HEK293T (cell line): ENCODE measurements at regions not wholly inside any gene's neighbourhood (a gene's known extent, or its start where the extent isn't known, plus 50 kb on each side); places are given as distances from the start of the nearest gene placed in this dataset.
A peak's percentile ranks its signal among the peaks of the same experiment; 100 is the strongest.

Experiments
- CTCF ChIA-PET: fragments of 350-600 bp; formaldehyde crosslinking; extraction: SDS; loops from one replicate; lab custom pipeline; 2021; ENCODE audit warnings: antibody characterized with exemption, inconsistent platforms; lab: Yijun Ruan, JAX
- POLR2A ChIA-PET: fragments of 350-600 bp; formaldehyde crosslinking; extraction: SDS; loops from one replicate; lab custom pipeline; 2020; ENCODE audit warnings: antibody characterized with exemption, inconsistent platforms; lab: Yijun Ruan, JAX
- DNase-seq: peaks from one replicate; pipeline ENCODE4 v3.0.0; 2012; ENCODE audit warnings: mixed read lengths; ENCODE audit errors: extremely low spot score
- ARNT ChIP-seq: fragments of 450-650 bp; IDR thresholded peaks from 2 replicates; pipeline ENCODE4 v1.6.1; 2017; ENCODE audit warnings: mild to moderate bottlenecking
- BHLHE40 ChIP-seq: fragments of 450-650 bp; IDR thresholded peaks from 2 replicates; pipeline ENCODE4 v1.6.1; 2016; ENCODE audit warnings: mild to moderate bottlenecking, moderate library complexity, borderline replicate concordance
- CTBP1 ChIP-seq: fragments of 450-650 bp; IDR thresholded peaks from 2 replicates; pipeline ENCODE4 v1.6.1; 2016; ENCODE audit warnings: borderline replicate concordance
- ELF4 ChIP-seq: fragments of 450-650 bp; IDR thresholded peaks from 2 replicates; pipeline ENCODE4 v1.6.1; 2017; ENCODE audit warnings: antibody characterized with exemption
- FOXA1 ChIP-seq: fragments of 450-650 bp; IDR thresholded peaks from 2 replicates; pipeline ENCODE4 v1.6.1; 2016; ENCODE audit warnings: mild to moderate bottlenecking
- FOXK2 ChIP-seq: fragments of 450-650 bp; IDR thresholded peaks from 2 replicates; pipeline ENCODE4 v1.6.1; 2016; ENCODE audit warnings: mild to moderate bottlenecking
- FOXM1 ChIP-seq: fragments of 450-650 bp; IDR thresholded peaks from 2 replicates; pipeline ENCODE4 v1.6.1; 2017; ENCODE audit warnings: mild to moderate bottlenecking, borderline replicate concordance
- HDGF ChIP-seq: fragments of 450-650 bp; IDR thresholded peaks from 2 replicates; pipeline ENCODE4 v1.6.1; 2017; ENCODE audit warnings: antibody characterized with exemption, borderline replicate concordance
- L3MBTL2 ChIP-seq: fragments of 450-650 bp; conservative IDR thresholded peaks from 2 replicates; pipeline ENCODE4 v1.6.1; 2016; ENCODE audit warnings: mild to moderate bottlenecking
- LEF1 ChIP-seq: fragments of 450-650 bp; IDR thresholded peaks from 2 replicates; pipeline ENCODE4 v1.6.1; 2017; ENCODE audit warnings: mild to moderate bottlenecking, borderline replicate concordance
- NFRKB ChIP-seq: fragments of 450-650 bp; IDR thresholded peaks from 2 replicates; pipeline ENCODE4 v1.6.1; 2016; ENCODE audit warnings: mild to moderate bottlenecking, moderate library complexity
- PKNOX1 ChIP-seq: fragments of 450-650 bp; IDR thresholded peaks from 2 replicates; pipeline ENCODE4 v1.6.1; 2016
- SP1 ChIP-seq: fragments of 450-650 bp; IDR thresholded peaks from 2 replicates; pipeline ENCODE4 v1.6.1; 2017
- SUZ12 ChIP-seq: fragments of 450-650 bp; IDR thresholded peaks from 2 replicates; pipeline ENCODE4 v1.6.1; 2016; ENCODE audit warnings: mild to moderate bottlenecking
- TARDBP ChIP-seq: fragments of 450-650 bp; IDR thresholded peaks from 2 replicates; pipeline ENCODE4 v1.6.1; 2016
- ZNF384 ChIP-seq: fragments of 450-650 bp; IDR thresholded peaks from 2 replicates; pipeline ENCODE4 v1.6.1; 2016

GRCh38 chr13:70630247-70630646 lies 522.0 kb upstream of the KLHL1 start:
- CTCF ChIA-PET = no interaction called here
- no peak for DNase-seq
- no peak for TF ChIP-seq ZNF384

GRCh38 chr13:70623239-70623638 lies 515.0 kb upstream of the KLHL1 start:
- no peak for TF ChIP-seq FOXK2
- TF ChIP-seq LEF1 = no peak
- no peak for TF ChIP-seq ELF4
- TF ChIP-seq FOXM1 = no peak
- no peak for TF ChIP-seq SP1
- DNase-seq = no peak
- ChIA-PET POLR2A (no interaction called here), CTCF (no interaction called here)

More at GRCh38 chr13:70630247-70630646, 522.0 kb upstream of the KLHL1 start:
- POLR2A ChIA-PET = no interaction called here

GRCh38 chr13:70622796-70623195 lies 514.5 kb upstream of the KLHL1 start:
- TF ChIP-seq FOXM1 (no peak), TARDBP (no peak), ARNT (no peak), SUZ12 (no peak), ZNF384 (no peak), CTBP1 (no peak), NFRKB (no peak), FOXK2 (no peak), BHLHE40 (no peak)
- ChIA-PET POLR2A (no interaction called here), CTCF (no interaction called here)
- no peak for DNase-seq

- DNase-seq = no peak
- TF ChIP-seq L3MBTL2 (no peak), ARNT (no peak), PKNOX1 (no peak), FOXK2 (no peak), SP1 (no peak), FOXM1 (no peak), BHLHE40 (no peak), TARDBP (no peak), ELF4 (no peak), HDGF (no peak), NFRKB (no peak), LEF1 (no peak), FOXA1 (no peak), SUZ12 (no peak), CTBP1 (no peak), ZNF384 (no peak)
- POLR2A ChIA-PET = no interaction called here
- CTCF ChIA-PET = no interaction called here
These were observed 511.7 kb upstream of the KLHL1 start for GRCh38 chr13:70619936-70620335.

- ChIA-PET CTCF (interaction anchor here (0.6 kb wide), 1 partner anchor 760 kb away, joined by 3 read pairs; no protein-coding TSS in a partner anchor), POLR2A (no interaction called here)
- TF ChIP-seq ARNT (no peak), ELF4 (no peak), ZNF384 (no peak), LEF1 (no peak), HDGF (no peak)
- no peak for DNase-seq
These were observed 508.6 kb upstream of the KLHL1 start for GRCh38 chr13:70616847-70617246.

GRCh38 chr13:70613295-70613694 lies 505.0 kb upstream of the KLHL1 start:
- DNase-seq = peak; percentile 47
- no peak for TF ChIP-seq SUZ12
- no peak for TF ChIP-seq L3MBTL2
- TF ChIP-seq PKNOX1 = peak; percentile 68
- no peak for TF ChIP-seq HDGF
- ChIA-PET CTCF (interaction anchor here (0.6 to 0.9 kb wide), 2 partner anchors 19 to 561 kb away, joined by 3 to 6 read pairs; no protein-coding TSS in a partner anchor), POLR2A (no interaction called here)

GRCh38 chr13:70612881-70613280 lies 504.6 kb upstream of the KLHL1 start:
- POLR2A ChIA-PET = no interaction called here
- CTCF ChIA-PET = interaction anchor here (0.6 to 0.9 kb wide), 2 partner anchors 20 to 561 kb away, joined by 3 to 6 read pairs; no protein-coding TSS in a partner anchor
- no peak for TF ChIP-seq PKNOX1
- no peak for TF ChIP-seq FOXK2
- no peak for TF ChIP-seq L3MBTL2
- no peak for TF ChIP-seq BHLHE40
- DNase-seq = no peak

- ChIA-PET CTCF (no interaction called here), POLR2A (no interaction called here)
- no peak for TF ChIP-seq SP1
- peak; percentile 79 for TF ChIP-seq PKNOX1
- DNase-seq = peak; percentile 45
These were observed 496.2 kb upstream of the KLHL1 start for GRCh38 chr13:70604448-70604847.
